ENCODE measurements at regions not wholly inside any gene's neighbourhood (a gene's known extent, or its start where the extent isn't known, plus 50 kb on each side); places are given as distances from the start of the nearest gene placed in this dataset.

DNA sequence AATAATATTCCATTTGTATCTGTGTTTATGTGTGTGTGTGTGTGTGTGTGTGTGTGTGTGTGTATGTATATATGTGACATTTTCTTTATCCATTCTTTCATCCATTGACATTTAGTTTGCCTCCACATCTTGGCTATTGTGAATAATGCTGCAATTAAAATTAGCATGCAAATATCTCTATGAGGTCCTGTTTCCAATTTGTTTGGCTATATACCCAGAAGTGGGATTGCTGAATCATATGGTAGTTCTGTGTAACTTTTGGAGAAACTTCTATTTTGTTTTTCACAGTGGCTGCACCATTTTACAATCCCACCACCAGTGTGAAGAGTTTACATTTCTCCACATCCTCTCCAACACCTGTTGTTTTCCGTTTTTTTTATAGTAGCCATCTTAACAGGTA lies 53.1 kb downstream of the CH25H start:
- DNase-seq (ENCODE audit: low spot score) = no peak

DNA sequence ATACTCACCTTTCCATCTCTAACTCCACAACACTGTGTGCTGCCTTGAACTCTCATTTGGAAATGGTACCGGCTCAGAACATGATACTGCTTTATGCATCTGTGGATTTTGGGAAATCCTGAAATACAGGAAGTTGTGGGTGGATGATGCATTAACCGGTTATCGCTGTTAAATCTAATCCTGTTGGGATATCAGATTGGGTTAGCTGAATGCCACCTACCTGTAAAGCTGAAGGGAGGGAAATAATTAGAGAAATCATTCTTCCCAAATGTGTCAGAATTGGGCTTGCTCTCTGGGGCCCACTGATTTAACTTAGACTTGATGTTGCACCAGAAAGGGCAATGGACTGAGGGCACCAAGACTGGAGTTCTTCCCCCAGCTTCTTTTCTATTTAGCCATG lies 54.0 kb downstream of the CH25H start:
- no peak for DNase-seq (ENCODE audit: low spot score)

DNA sequence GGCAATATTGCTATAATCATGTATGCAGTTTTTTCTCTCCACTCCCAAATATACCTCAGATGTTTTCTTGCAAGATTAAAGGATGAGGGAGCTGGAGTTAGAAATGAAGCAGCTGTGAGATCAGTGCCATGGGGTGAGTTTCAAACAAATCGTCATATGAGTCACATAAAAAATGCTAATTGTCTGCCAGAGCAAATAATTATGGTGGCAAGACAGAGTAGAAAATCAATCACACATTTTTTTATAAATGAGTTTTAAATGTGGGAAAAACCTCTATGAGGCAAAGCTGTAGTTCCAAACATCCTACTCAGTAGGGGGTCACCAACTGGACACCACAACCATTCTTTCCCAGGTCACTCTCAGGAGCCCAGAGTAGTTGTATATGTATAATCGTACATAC lies 55.3 kb downstream of the CH25H start:
- DNase-seq (ENCODE audit: low spot score) = no peak

DNA sequence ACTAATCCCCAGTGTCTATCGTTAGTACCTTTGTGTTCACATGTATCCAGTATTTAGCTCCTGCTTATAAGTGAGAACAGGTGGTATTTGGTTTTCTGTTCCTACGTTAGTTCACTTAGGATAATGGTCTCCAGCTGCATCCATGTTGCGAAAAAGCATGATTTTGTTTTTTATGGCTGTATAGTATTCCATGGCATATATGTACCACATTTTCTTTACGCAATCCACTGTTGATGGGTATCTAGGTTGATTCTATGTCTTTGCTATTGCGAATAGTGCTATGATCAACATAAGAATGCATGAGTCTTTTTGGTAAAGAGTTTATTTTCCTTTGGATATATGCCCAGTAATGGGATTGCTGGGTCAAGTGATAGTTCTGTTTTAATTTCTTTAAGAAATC lies 59.1 kb downstream of the CH25H start:
- DNase-seq (ENCODE audit: low spot score) = no peak

DNA sequence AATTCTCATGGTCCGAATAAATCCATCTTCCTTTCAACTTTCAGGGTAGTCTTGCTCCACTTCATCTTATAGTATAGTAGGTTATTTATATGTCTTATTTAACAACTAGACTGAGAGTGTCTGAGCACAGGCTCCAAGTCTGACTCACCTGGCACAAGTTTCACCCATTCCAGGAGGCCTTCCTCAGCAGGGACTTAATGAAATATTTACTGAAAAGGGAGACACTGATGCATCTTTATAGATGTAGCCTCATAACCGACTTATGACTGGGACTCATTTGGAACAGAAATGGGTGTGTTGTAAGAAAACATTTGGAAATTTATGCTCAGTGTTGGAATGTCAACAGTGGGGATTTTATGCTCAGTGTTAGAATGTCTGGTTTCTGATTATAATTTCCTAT lies 59.9 kb downstream of the CH25H start:
- no peak for DNase-seq (ENCODE audit: low spot score)

DNA sequence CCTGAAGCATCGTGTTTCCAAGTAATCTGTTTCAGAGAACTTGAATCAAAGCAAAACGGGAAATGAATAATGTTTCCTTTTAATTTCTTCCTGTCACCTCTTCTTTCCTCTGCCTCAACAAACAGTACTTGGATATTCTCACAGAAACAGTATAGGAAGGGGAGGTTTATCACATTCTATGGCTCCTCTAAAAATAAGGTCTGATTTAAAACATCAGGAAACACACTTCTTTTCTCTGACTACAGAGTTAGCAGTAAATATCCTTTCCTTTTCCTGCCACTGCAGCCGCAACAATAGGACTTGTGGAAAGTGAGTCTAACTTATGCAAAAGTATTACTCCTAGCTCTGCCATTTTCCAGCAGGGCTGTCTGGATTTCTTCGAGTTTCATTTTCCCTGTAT lies 62.3 kb downstream of the CH25H start:
- peak; percentile 36 for DNase-seq (ENCODE audit: low spot score)

DNA sequence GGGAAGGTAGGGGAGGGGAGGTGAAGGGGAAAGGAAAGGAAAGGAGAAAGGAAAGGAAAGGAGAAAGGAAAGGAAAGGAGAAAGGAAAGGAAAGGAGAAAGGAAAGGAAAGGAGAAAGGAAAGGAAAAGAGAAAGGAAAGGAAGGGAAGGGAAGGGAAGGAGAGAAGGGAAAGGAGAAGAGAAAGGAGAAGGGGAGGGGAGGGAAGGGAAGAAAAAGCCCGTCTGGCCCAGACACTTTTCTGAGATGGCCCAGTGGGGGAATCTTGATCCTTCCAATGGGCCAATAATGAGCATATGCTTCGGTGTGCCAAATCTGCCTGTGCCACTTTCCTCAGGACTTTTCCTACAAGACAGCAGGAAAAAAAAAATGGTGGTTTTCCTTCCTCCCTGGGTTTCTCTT lies 64.5 kb downstream of the CH25H start:
- no peak for DNase-seq (ENCODE audit: low spot score)

DNA sequence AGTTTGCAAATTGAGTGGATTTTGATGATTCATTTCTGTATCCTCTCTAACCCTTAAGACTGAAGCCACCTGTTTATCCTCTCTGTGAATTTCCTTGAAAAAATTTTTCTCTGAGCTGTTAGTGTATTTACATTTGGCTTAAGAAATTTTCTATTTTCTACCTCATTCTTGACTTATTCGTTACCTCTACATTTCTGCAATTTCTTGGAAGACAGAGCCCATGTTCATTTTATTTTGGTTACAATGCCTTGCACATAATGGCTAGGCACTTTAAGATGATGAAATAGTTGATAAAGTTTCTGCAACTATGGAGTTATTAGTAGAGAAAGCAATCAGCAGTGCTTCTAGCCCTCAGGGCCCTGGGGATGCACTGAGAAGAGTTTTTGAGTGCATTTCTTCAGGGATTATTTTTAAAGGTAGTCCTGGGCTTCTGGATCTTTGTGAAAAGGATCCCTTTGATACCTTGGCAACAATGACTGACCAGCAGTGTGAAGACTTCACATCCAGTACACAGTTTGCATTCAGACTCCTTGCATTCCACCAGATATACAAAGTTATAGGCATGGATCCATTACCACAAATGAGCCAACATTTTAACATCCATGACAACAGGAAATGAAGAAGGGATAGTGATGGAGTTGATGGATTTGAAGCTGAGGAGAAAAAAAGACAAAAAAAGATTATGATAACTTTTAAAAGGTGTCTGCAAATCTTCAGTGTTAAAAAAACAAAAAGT lies 68.2 kb downstream of the CH25H start:
- DNase-seq (ENCODE audit: low spot score) = no peak

DNA sequence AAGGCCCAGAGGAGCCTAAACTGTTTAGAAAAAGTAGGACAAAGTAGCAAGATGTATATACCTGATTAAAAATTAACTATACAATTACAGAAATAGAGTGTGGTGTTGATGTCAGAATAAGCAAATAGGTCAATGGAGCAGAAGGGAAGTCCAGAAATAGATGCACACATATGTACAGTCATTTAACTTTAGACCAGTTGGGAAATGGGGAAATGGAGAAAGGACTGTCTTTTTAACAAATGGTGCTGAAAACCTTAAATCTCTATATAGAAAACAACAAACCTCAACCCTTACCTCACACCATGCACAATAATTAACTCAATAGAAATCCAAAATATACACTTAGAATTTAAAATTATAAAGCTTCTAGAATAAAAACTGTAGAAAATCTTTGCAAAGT lies 72.2 kb downstream of the CH25H start:
- DNase-seq (ENCODE audit: low spot score) = no peak

DNA sequence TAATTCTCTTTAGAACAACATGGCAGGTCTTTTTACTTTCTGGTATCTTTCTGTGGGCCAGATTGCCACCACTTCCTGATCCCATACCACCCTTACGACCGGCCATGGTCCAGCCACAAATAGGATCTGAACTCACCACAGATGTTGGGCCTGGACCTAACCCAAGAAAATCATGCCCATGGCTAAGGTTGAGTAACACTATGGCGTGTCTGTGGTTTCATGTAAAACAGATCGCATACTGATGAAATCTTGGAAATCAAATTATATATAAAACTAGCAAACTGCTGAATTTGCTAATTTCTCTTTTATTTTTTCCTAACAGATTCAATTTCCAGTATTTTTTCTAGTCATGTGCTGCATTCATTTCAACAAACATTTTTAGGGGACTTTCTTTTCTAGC lies 77.2 kb downstream of the CH25H start:
- no peak for DNase-seq (ENCODE audit: low spot score)

DNA sequence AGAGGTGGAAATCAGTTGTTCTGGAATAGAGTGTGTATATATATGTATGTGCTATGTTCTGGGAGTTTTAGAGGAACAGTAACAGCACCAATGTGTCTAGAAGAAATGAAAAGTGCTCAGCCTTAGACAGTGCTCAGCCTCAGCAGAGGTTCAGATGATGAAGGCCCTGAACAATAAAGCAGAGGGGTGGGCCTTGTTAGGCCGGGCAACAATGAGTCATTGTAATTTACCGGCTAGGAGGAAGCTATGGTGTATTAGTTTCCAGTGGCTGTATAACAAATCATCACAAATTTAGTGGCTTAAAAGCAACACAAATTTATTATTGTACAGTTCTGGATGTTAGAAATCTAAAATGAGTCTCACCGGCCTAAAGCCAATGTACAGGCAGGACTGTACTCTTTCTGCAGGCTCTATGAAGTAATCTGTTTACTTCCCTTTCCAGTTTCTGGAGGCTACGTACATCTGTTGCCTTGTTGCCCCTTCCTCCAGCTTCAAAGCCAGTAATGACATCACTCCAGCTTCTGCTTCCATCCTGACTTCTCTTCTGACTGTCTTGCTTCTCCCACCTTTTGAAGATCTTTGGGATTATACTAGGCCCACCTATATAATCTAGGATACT lies 84.6 kb downstream of the CH25H start:
- DNase-seq (ENCODE audit: low spot score) = peak; percentile 57

DNA sequence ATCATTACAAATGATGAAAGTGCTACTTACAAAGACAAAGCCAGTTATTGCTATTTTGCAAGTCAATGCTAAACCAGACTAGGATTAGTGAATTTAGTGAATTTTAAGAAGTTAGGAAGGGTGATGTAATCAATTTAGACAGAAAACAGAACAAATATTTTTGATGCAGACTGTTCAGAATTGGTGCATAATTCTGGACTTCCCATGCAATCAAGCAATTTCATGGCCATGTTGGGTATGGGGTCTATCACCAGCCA lies 85.4 kb downstream of the CH25H start:
- no peak for DNase-seq (ENCODE audit: low spot score)

DNA sequence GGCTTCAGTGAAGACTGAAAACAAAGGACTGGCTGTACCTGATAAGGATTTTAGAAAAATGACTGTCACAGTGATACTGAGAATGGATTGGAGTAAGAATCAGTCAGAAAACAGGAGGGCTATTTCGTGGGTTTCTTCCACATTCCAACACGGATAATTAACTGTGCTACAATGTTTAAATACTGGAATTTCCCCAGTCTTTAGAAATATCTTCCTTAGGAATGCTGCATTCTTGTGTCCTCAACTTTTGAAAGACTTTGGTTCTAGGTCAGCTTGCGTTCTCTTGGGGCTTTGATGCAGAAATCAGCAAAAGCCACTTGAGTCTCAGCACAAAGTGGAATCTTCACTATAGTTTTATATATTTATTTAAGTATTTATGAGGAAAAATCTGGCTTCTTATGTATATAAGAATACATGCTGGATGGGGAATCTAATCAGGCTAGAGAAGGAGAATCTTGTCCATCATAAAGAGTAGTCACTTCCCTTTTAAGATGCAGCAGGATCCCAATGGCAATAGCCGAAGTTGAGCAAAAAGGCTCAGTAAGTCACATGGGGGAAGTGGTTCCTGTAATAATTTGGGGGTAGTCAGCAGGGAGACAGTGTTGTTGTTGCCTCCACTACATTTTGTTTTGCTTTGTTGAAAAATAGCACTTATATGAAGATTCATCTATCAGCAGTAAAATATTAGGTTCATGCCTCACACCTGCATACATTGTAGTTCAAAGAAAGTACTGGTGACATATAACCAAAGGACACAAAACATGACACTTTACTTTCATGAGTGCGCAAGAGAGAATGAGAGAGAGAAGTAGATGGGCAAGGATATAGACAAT lies 86.0 kb downstream of the CH25H start:
- DNase-seq (ENCODE audit: low spot score) = no peak

DNA sequence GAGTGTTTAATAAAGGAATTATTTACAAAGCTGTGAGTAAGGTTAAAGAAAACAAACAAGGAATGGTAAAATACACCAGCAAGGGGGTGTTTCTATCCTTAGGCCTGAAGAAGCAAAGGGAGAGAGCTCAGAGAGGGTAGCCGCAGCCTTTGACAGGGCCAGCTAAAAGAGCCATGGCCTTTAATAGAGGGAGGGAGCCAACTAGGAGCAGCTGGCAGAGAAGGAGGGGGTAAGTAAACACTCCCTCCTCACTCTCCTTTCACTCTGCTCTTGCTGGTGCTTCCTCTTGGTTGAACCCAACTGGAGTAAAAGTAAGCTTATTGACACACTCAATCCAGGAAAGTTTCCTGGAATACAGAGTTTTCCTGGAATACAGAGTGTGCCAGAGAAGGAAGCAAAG lies 87.5 kb downstream of the CH25H start:
- no peak for DNase-seq (ENCODE audit: low spot score)

DNA sequence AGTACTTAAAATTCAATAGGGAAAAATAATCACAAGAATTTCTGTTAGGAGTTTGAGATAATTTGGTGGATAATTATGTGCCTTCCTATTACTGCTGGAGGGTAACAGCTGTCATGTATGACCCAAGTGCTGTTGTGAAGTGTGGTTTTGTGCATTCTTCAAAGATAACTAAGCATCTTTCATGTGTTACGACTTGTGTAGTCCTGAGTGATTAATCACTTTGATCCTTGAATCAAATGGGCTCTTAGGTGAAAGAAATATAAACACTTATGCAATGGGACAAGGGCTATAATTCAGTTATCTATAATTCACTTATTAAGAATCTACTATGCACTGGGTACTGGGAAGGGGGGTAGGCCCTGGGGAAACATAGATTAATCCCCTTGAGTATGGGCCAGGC lies 89.0 kb downstream of the CH25H start:
- DNase-seq (ENCODE audit: low spot score) = no peak

DNA sequence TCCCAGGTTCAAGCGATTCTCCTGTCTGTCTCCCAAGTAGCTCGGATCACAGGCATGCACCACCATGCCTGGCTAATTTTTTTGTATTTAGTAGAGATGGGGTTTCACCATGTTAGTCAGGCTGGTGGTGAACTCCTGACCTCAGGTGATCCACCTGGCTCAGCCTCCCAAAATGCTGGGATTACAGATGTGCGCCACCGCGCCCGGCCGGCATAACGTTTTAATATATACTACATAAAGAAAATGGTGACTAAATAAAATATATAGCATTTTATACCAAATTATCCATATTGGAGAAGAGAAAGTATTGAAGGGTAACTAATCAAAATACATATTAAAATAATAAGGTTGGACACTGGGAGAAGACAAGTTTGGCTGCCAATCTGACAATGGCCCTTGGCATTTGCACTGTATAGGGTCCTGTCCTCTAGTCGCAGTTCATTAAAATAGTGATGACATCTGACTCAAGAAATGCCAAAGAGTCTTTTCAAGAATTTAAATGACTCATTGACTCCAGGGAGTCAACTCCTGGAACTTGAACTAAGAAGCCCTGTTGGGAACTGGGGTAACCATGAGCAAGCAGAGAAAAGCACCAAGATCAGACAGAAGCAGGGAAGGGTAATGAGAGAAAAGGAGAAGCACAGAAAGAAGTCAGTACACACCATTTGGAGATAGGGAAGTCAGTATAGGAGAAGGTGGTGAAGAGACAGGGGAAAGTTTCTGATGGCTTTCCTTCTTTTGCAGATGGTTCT lies 91.1 kb downstream of the CH25H start:
- DNase-seq (ENCODE audit: low spot score) = peak; percentile 93

DNA sequence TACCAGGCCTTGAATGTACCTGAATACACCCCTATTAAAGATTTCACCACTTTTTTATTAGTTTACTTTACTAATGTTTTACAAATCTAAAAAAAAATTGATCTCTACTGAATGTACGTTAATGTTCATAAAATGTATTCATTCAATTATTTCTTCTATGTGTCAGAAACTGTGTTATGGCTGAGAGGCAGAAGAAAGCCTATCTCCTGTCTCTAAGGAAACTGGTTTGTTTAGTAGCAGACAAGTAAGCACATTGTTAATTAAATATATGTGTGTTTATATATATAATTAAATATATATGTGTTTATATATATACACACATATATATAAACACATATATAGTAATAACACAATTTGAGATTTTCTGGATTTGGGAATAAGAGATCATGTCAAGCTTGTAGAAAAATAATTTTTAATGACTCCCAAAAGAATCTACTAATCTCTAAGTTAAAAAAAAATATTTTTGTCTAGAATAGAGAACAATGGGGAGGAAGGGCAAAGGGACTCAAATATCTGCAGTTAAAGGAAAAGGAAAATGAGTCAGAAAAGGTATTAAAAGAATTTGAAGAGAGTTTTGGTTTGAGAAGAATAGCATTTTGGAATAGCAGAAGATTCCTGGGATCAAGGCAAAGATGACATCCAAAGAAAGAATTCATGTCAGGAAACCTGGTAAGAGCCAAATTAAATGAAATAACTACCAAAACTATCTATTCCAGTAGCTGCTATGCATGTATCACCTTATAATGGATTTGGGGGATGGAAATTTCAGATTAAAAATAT lies 92.1 kb downstream of the CH25H start:
- DNase-seq (ENCODE audit: low spot score) = peak; percentile 84

DNA sequence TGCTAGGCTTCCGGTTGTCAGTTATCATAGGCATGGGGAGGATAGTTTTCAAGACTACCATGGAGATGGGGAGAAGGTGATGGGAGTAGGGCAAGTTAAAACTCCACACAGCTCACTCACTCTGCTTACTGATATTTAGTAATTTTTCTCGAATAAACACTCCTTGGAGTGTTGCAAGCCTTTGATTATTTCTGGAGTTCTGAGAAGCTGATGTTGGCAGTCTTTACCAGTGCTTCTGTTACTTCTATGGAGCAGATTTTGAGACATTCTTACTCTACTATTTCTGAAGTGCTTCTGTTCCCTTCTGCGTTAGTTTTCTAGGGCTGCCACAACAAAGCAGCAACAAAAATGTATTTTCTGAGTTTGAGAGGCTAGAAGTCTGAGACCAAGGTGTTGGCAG lies 104.4 kb downstream of the CH25H start:
- no peak for DNase-seq (ENCODE audit: low spot score)

DNA sequence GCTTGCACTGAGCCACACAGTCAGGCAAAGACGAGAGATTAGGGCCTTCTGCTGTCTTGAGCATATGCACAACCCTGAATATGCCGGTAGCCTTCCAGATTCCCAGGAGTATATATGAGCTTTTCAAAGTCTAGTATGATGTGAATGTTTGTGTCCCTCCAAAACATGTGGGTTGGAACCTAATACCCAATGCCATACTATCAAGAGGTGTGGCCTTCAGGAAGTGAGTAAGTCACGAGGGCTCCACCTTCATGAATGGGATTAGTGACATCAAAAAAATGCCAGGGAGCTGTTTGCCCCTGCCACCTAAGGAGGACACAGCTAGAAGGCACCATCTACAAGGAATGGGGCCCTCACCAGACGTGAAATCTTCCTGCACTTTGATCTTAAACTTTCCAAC lies 105.2 kb downstream of the CH25H start:
- DNase-seq (ENCODE audit: low spot score) = no peak

DNA sequence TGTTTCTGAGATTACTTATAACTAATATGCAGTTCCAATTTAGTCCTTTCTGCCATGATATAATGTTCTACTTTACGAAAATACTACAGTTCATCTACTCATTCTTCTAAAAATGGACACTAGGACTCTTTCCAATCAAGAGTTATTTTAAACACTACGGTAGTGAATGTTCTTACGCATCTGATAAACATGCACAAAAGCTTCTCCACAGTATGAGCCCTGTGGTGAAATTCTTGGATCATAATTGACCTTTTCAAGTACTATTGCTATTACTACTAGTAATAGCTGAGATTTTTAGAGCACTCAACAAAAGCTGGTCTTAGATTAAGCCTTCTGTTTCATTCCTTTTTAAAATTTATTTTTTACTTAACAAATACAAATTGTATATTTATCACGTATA lies 106.4 kb downstream of the CH25H start:
- no peak for DNase-seq (ENCODE audit: low spot score)

DNA sequence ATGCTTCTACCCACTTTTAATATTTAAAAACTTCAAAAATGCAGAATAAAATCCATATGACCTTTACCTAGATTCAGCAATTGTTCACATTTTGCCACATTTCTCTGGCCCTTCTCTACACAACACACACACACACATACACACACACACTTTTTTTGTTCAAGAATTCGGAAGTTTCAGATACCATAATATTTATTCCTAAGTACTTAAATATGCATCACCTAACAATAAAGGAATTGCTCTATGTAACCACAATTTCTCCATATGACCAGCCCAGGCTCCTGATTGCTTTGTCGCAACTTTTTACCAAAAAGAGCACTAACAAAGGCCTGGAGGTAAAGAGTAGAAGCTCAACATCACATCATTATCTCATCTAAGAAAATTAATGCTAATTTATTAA lies 106.6 kb downstream of the FAS start:
- DNase-seq (ENCODE audit: low spot score) = no peak

Measured in kidney capillary endothelial cell (primary cell).